ENCODE measurements at regions not wholly inside any gene's neighbourhood (a gene's known extent, or its start where the extent isn't known, plus 50 kb on each side); places are given as distances from the start of the nearest gene placed in this dataset.

DNA sequence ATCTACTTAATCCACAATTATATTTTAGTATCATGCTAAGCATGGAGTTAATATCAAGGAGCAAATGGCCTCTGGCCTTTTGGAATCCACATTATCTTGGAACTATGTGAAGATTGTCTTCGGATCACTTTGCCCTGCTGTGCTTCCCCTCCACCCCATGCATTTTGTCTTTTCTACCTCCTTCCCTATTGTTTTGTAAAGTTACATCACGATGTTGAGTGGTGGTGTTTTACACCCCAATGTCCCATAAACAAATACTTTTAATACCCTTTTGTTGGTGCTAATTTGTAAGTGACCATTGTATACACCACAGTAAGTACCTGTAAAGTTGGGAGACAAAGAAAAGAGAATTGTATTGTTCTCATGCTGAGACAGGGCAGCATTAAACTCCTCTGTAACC is 258.4 kb upstream of the ZNF717 start:
- Histone ChIP-seq H3K36me3 (ENCODE audit: insufficient read depth, low read length) (no peaks in the 10 kb centered on the region), H3K4me2 (ENCODE audit: insufficient read depth, low read length) (no peak overlapping the region), H3K9me3 (ENCODE audit: insufficient read depth, low read length, severe bottlenecking) (no peaks in the 10 kb centered on the region), H3K79me2 (ENCODE audit: insufficient read depth, low read length) (no peaks in the 10 kb centered on the region), H3K9ac (ENCODE audit: low read depth, low read length) (no peak overlapping the region), H3K4me1 (ENCODE audit: insufficient read depth, low read length) (no peaks in the 10 kb centered on the region), H3K4me3 (ENCODE audit: low read depth in 1 of 2, low read length in 2 of 2) (no peak overlapping the region), H3K27me3 (ENCODE audit: insufficient read depth, low read length, poor library complexity) (no peaks in the 10 kb centered on the region), H4K20me1 (ENCODE audit: insufficient read depth, low read length) (no peaks in the 10 kb centered on the region), H2AFZ (ENCODE audit: low read depth, low read length) (no peak overlapping the region), H3K27ac (ENCODE audit: low read length) (no peak overlapping the region)
- TF ChIP-seq EZH2 (IDR thresholded peaks at IDR 0.05; ENCODE audit: borderline replicate concordance, low read depth, low read length, severe bottlenecking): no peak
- TF ChIP-seq, protein P1, sequence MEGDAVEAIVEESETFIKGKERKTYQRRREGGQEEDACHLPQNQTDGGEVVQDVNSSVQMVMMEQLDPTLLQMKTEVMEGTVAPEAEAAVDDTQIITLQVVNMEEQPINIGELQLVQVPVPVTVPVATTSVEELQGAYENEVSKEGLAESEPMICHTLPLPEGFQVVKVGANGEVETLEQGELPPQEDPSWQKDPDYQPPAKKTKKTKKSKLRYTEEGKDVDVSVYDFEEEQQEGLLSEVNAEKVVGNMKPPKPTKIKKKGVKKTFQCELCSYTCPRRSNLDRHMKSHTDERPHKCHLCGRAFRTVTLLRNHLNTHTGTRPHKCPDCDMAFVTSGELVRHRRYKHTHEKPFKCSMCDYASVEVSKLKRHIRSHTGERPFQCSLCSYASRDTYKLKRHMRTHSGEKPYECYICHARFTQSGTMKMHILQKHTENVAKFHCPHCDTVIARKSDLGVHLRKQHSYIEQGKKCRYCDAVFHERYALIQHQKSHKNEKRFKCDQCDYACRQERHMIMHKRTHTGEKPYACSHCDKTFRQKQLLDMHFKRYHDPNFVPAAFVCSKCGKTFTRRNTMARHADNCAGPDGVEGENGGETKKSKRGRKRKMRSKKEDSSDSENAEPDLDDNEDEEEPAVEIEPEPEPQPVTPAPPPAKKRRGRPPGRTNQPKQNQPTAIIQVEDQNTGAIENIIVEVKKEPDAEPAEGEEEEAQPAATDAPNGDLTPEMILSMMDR (IDR thresholded peaks at IDR 0.05; ENCODE audit: borderline replicate concordance, extremely low read depth, low read length, poor library complexity, severe bottlenecking): no peak
- no peak for DNase-seq
- no peak for ATAC-seq (ENCODE audit: insufficient read depth, low read depth)

DNA sequence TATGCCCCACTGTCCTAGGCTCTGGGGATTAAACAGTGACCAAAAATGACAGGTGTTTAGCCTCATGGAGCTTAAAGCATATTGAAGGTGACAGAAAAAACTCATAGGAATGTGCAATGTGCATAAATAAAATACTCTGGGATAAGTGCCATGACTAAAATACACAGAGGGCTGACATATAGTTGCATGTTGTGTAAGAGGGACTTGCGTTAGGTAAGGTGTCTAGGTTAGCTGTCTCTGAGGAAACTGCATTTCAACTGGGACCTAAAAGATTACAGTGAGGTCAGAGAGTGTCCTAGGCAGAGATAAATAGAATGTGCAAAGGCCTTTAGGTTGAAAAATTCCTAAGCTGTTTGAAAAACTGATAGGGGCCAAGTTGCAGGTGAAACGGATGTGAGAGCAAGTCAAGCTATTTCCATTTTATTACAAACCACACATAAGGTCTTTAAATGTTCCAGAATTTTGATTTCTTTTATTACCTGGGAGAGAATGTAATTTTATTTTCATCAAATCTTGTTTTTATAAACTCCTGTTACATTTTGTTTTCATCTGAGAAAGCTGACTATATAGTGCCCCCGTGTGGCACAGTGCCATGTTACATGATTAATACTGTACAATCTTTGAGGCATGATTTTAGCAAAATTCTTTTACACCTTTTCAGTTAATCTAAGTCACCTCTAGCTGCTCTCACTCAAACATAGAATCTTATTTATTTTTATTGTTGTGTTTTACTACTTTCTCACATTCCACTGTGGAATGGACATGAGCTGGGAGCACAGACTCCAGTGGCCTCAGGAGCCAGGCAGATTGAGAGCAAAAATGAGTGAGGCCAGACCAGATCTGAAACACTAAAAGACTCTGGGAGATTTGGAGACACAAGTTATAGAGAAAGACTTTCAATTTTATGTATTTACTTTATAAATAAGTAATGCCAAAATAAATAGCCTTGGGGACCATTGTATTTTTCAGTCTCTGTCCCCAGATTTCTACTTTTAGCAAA is 259.6 kb upstream of the ZNF717 start:
- Histone ChIP-seq H3K4me1 (ENCODE audit: insufficient read depth, low read length) (no peaks in the 10 kb centered on the region), H3K27me3 (ENCODE audit: insufficient read depth, low read length, poor library complexity) (no peaks in the 10 kb centered on the region), H3K36me3 (ENCODE audit: insufficient read depth, low read length) (no peaks in the 10 kb centered on the region), H2AFZ (ENCODE audit: low read depth, low read length) (no peak overlapping the region), H3K9ac (ENCODE audit: low read depth, low read length) (no peak overlapping the region), H3K27ac (ENCODE audit: low read length) (no peak overlapping the region), H3K4me3 (ENCODE audit: low read depth in 1 of 2, low read length in 2 of 2) (no peak overlapping the region), H3K4me2 (ENCODE audit: insufficient read depth, low read length) (no peak overlapping the region), H3K9me3 (ENCODE audit: insufficient read depth, low read length, severe bottlenecking) (no peaks in the 10 kb centered on the region), H4K20me1 (ENCODE audit: insufficient read depth, low read length) (no peaks in the 10 kb centered on the region), H3K79me2 (ENCODE audit: insufficient read depth, low read length) (no peaks in the 10 kb centered on the region)
- TF ChIP-seq, protein P1 (IDR thresholded peaks at IDR 0.05; ENCODE audit: borderline replicate concordance, extremely low read depth, low read length, poor library complexity, severe bottlenecking): peak; percentile 62
- TF ChIP-seq EZH2 (IDR thresholded peaks at IDR 0.05; ENCODE audit: borderline replicate concordance, low read depth, low read length, severe bottlenecking): no peak
- DNase-seq: peak; percentile 23
- ATAC-seq (ENCODE audit: insufficient read depth, low read depth): no peak

DNA sequence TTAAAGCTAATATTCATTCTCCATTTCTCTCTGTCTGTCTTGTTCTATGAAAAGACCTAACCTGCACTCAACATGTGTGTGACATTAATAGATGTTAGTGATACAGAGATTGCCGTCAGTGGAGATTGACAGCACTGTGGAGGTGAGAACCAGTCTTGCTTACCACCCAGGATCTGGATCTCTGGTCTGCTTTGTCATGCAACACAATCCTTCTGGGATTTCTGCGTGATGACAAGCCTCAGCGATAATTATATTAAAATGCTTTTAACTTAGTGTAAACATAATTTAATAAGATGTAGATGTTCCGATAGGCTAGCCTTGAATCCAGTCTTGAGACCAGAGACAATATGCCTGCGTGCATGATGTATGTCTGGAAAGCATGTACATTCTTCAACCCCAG is 262.0 kb upstream of the ZNF717 start:
- H2AFZ ChIP-seq (ENCODE audit: low read depth, low read length): no peak overlapping the region
- no peak overlapping the region for H3K27ac ChIP-seq (ENCODE audit: low read length)
- H4K20me1 ChIP-seq (ENCODE audit: insufficient read depth, low read length): no peaks in the 10 kb centered on the region
- DNase-seq (no peak), ATAC-seq (ENCODE audit: insufficient read depth, low read depth) (no peak)
- H3K9ac ChIP-seq (ENCODE audit: low read depth, low read length): no peak overlapping the region
- no peaks in the 10 kb centered on the region for H3K4me1 ChIP-seq (ENCODE audit: insufficient read depth, low read length)
- no peaks in the 10 kb centered on the region for H3K36me3 ChIP-seq (ENCODE audit: insufficient read depth, low read length)
- H3K9me3 ChIP-seq (ENCODE audit: insufficient read depth, low read length, severe bottlenecking): no peaks in the 10 kb centered on the region
- H3K79me2 ChIP-seq (ENCODE audit: insufficient read depth, low read length): no peaks in the 10 kb centered on the region
- no peak overlapping the region for H3K4me2 ChIP-seq (ENCODE audit: insufficient read depth, low read length)
- no peaks in the 10 kb centered on the region for H3K27me3 ChIP-seq (ENCODE audit: insufficient read depth, low read length, poor library complexity)
- H3K4me3 ChIP-seq (ENCODE audit: low read depth in 1 of 2, low read length in 2 of 2): no peak overlapping the region
- no peak for TF ChIP-seq EZH2 (IDR thresholded peaks at IDR 0.05; ENCODE audit: borderline replicate concordance, low read depth, low read length, severe bottlenecking)
- TF ChIP-seq, protein P1 (IDR thresholded peaks at IDR 0.05; ENCODE audit: borderline replicate concordance, extremely low read depth, low read length, poor library complexity, severe bottlenecking): no peak

All from DND-41 (cell line).